T-helper 17 cell (primary cell): ENCODE measurements at regions not wholly inside any gene's neighbourhood (a gene's known extent, or its start where the extent isn't known, plus 50 kb on each side); places are given as distances from the start of the nearest gene placed in this dataset.
"Not testable (repeated sequence)": the region's sequence is repeated elsewhere in the genome, so short reads cannot be mapped to it uniquely, and the experiment has no call there.

Experiments used
- ATAC-seq: fragments of 150-1000 bp; cut with Tn5 transposase; 2 replicates; pipeline ENCODE4 v1.10.0; 2021; ENCODE audit warnings: mild to moderate bottlenecking, moderate library complexity
- DNase-seq, 3 donors: peaks; one replicate each; pipeline versions ENCODE4 v3.0.0 to v3.0.0-alpha.2; 2020 to 2021
- H3K9me3 ChIP-seq: one replicate; pipeline ENCODE4 v1.7.0; 2013; ENCODE audit warnings: low read length, mild to moderate bottlenecking; ENCODE audit not compliant: control insufficient read depth, poor library complexity, severe bottlenecking
- H3K27ac Mint-ChIP-seq: one replicate; pipeline ENCODE4 v1.8.0; 2022; ENCODE audit warnings: mild to moderate bottlenecking, moderate library complexity, mixed read lengths
- H3K27me3 Mint-ChIP-seq: one replicate; pipeline ENCODE4 v1.8.0; 2022; ENCODE audit warnings: mixed read lengths
- H3K36me3 Mint-ChIP-seq: one replicate; pipeline ENCODE4 v1.8.0; 2022; ENCODE audit warnings: low read depth, mixed read lengths
- H3K4me1 Mint-ChIP-seq: one replicate; pipeline ENCODE4 v1.8.0; 2022; ENCODE audit warnings: mild to moderate bottlenecking, mixed read lengths
- H3K4me3 Mint-ChIP-seq: one replicate; pipeline ENCODE4 v1.8.0; 2022; ENCODE audit warnings: mild to moderate bottlenecking, moderate library complexity, mixed read lengths

- no peak for ATAC-seq
- no peak overlapping the region for H3K4me3 Mint-ChIP-seq
- H3K36me3 Mint-ChIP-seq = peaks cover 2% of the 10 kb centered on the region
- no peaks in the 10 kb centered on the region for H3K4me1 Mint-ChIP-seq
- H3K9me3 ChIP-seq = peaks cover 35% of the 10 kb centered on the region
- DNase-seq = no peak
- no peak overlapping the region for H3K27ac Mint-ChIP-seq
- H3K27me3 Mint-ChIP-seq = no peaks in the 10 kb centered on the region
These were observed 1127.4 kb downstream of the RPIA start for GRCh38 chr2:89818873-89819272.

GRCh38 chr2:89819809-89820208 lies 1128.3 kb downstream of the RPIA start:
- H3K4me1 Mint-ChIP-seq = no peaks in the 10 kb centered on the region
- peaks cover 33% of the 10 kb centered on the region for H3K9me3 ChIP-seq
- H3K4me3 Mint-ChIP-seq = no peak overlapping the region
- ATAC-seq = no peak
- no peaks in the 10 kb centered on the region for H3K36me3 Mint-ChIP-seq
- no peak for DNase-seq
- H3K27ac Mint-ChIP-seq = no peak overlapping the region
- no peaks in the 10 kb centered on the region for H3K27me3 Mint-ChIP-seq

- Mint-ChIP-seq H3K4me1 (no peaks in the 10 kb centered on the region), H3K4me3 (no peak overlapping the region), H3K27ac (no peak overlapping the region), H3K36me3 (no peaks in the 10 kb centered on the region), H3K27me3 (no peaks in the 10 kb centered on the region)
- ATAC-seq (no peak), DNase-seq (no peak)
- peaks cover 29% of the 10 kb centered on the region for H3K9me3 ChIP-seq
These were observed 1128.8 kb downstream of the RPIA start for GRCh38 chr2:89820248-89820647.

GRCh38 chr2:89821455-89821945 lies 1130.0 kb downstream of the RPIA start:
- DNase-seq (no peak), ATAC-seq (no peak)
- no peak overlapping the region for H3K4me3 Mint-ChIP-seq
- H3K27me3 Mint-ChIP-seq = no peaks in the 10 kb centered on the region
- no peaks in the 10 kb centered on the region for H3K4me1 Mint-ChIP-seq
- H3K27ac Mint-ChIP-seq = no peak overlapping the region
- peaks cover 2% of the 10 kb centered on the region for H3K36me3 Mint-ChIP-seq
- peaks cover 31% of the 10 kb centered on the region for H3K9me3 ChIP-seq

- H3K4me1 Mint-ChIP-seq, H3K27ac Mint-ChIP-seq, H3K36me3 Mint-ChIP-seq, ATAC-seq, H3K4me3 Mint-ChIP-seq, DNase-seq, H3K27me3 Mint-ChIP-seq: not testable (repeated sequence)
- H3K9me3 ChIP-seq = peaks cover 34% of the 10 kb centered on the region
These were observed 1130.9 kb downstream of the RPIA start for GRCh38 chr2:89822342-89822741.

- Mint-ChIP-seq H3K36me3 (peaks cover 5% of the 10 kb centered on the region), H3K4me1 (no peaks in the 10 kb centered on the region), H3K27me3 (no peaks in the 10 kb centered on the region), H3K27ac (no peak overlapping the region), H3K4me3 (no peak overlapping the region)
- ATAC-seq (no peak), DNase-seq (no peak)
- H3K9me3 ChIP-seq = peaks cover 29% of the 10 kb centered on the region
These were observed 1132.1 kb downstream of the RPIA start for GRCh38 chr2:89823556-89823955.

- H3K9me3 ChIP-seq = peaks cover 34% of the 10 kb centered on the region
- DNase-seq (no peak), ATAC-seq (no peak)
- Mint-ChIP-seq H3K4me1 (no peaks in the 10 kb centered on the region), H3K36me3 (peaks cover 8% of the 10 kb centered on the region), H3K4me3 (no peak overlapping the region), H3K27ac (no peak overlapping the region), H3K27me3 (no peaks in the 10 kb centered on the region)
These were observed 1133.6 kb downstream of the RPIA start for GRCh38 chr2:89825034-89825433.

- peaks cover 41% of the 10 kb centered on the region for H3K9me3 ChIP-seq
- H3K27me3 Mint-ChIP-seq, ATAC-seq, H3K4me1 Mint-ChIP-seq, H3K4me3 Mint-ChIP-seq, DNase-seq, H3K27ac Mint-ChIP-seq: not testable (repeated sequence)
- peaks cover 10% of the 10 kb centered on the region for H3K36me3 Mint-ChIP-seq
These were observed 1135.3 kb downstream of the RPIA start for GRCh38 chr2:89826741-89827140.

GRCh38 chr2:89827829-89828228 lies 1136.4 kb downstream of the RPIA start:
- not testable (repeated sequence) for H3K4me1 Mint-ChIP-seq, H3K4me3 Mint-ChIP-seq, H3K27me3 Mint-ChIP-seq, ATAC-seq, DNase-seq, H3K27ac Mint-ChIP-seq
- H3K36me3 Mint-ChIP-seq = peaks cover 10% of the 10 kb centered on the region
- peaks cover 51% of the 10 kb centered on the region for H3K9me3 ChIP-seq

- peaks cover 12% of the 10 kb centered on the region for H3K36me3 Mint-ChIP-seq
- ATAC-seq, H3K27ac Mint-ChIP-seq, H3K27me3 Mint-ChIP-seq, H3K4me1 Mint-ChIP-seq, H3K4me3 Mint-ChIP-seq, DNase-seq: not testable (repeated sequence)
- peaks cover 55% of the 10 kb centered on the region for H3K9me3 ChIP-seq
These were observed 1136.9 kb downstream of the RPIA start for GRCh38 chr2:89828416-89828815.

- H3K4me1 Mint-ChIP-seq, H3K27me3 Mint-ChIP-seq, H3K4me3 Mint-ChIP-seq, DNase-seq, H3K27ac Mint-ChIP-seq: not testable (repeated sequence)
- ATAC-seq = peak; percentile 42
- peaks cover 12% of the 10 kb centered on the region for H3K36me3 Mint-ChIP-seq
- peaks cover 55% of the 10 kb centered on the region for H3K9me3 ChIP-seq
These were observed 1137.6 kb downstream of the RPIA start for GRCh38 chr2:89828961-89829631.

GRCh38 chr2:89829828-89830227 lies 1138.4 kb downstream of the RPIA start:
- DNase-seq = no peak
- Mint-ChIP-seq H3K27ac (no peak overlapping the region), H3K36me3 (peaks cover 12% of the 10 kb centered on the region), H3K4me3 (no peak overlapping the region), H3K4me1 (no peaks in the 10 kb centered on the region), H3K27me3 (no peaks in the 10 kb centered on the region)
- peaks cover 55% of the 10 kb centered on the region for H3K9me3 ChIP-seq
- no peak for ATAC-seq

- H3K9me3 ChIP-seq = peaks cover 59% of the 10 kb centered on the region
- not testable (repeated sequence) for H3K27ac Mint-ChIP-seq, H3K4me1 Mint-ChIP-seq, DNase-seq, H3K4me3 Mint-ChIP-seq, H3K27me3 Mint-ChIP-seq
- peaks cover 12% of the 10 kb centered on the region for H3K36me3 Mint-ChIP-seq
- peak; percentile 54 for ATAC-seq
These were observed 1139.1 kb downstream of the RPIA start for GRCh38 chr2:89830341-89831218.
